8988T (cell line): ENCODE measurements at regions not wholly inside any gene's neighbourhood (a gene's known extent, or its start where the extent isn't known, plus 50 kb on each side); places are given as distances from the start of the nearest gene placed in this dataset.

ENCODE experiments used
- DNase-seq: peaks from one replicate; pipeline ENCODE4 v3.0.0; 2011

DNA sequence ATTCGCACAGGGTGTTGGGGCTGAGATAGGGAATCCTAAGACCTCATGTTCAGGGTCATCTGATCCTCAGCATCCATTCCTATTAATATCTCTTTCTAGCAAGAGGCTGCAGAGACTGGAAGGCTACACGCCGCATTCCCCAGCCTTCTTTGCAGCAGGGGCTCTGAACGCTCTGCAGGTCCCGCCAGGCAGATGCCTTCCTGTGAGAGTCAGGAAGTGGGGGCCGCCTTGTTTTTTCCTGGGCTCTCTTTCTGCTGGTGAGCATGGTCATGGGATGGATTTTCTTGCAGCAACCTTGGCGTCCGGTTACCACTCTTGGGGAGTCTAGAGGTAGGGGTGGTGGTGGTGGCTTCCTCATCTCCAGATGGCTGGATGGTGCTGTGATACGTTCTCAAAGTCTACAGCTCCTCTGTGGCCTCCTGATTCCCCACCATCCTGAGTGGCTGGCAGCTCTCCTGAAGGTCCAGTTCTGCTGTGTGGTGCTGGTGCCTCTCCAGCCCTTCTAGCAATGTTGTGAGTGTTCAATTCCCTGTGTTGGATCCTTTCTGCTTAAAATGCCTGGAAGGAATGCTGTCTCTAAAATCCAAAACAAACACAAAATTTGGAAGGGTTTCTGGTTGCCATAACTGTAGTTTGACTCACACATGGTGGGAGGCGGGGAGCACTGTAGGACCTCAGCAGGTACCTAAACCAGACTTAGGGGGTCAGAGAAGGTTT, 111.9 kb downstream of the CEBPB start:
- DNase-seq, result no peak

- no peak for DNase-seq
Observed at GRCh38 chr20:50303573-50304500, 113.2 kb downstream of the CEBPB start.

GRCh38 chr20:50304501-50304856, 113.8 kb downstream of the CEBPB start:
- DNase-seq, result no peak

- no peak for DNase-seq
Observed at GRCh38 chr20:50304923-50305635, 114.4 kb downstream of the CEBPB start.

GRCh38 chr20:50305636-50306477, 115.2 kb downstream of the CEBPB start:
- no peak for DNase-seq

DNA sequence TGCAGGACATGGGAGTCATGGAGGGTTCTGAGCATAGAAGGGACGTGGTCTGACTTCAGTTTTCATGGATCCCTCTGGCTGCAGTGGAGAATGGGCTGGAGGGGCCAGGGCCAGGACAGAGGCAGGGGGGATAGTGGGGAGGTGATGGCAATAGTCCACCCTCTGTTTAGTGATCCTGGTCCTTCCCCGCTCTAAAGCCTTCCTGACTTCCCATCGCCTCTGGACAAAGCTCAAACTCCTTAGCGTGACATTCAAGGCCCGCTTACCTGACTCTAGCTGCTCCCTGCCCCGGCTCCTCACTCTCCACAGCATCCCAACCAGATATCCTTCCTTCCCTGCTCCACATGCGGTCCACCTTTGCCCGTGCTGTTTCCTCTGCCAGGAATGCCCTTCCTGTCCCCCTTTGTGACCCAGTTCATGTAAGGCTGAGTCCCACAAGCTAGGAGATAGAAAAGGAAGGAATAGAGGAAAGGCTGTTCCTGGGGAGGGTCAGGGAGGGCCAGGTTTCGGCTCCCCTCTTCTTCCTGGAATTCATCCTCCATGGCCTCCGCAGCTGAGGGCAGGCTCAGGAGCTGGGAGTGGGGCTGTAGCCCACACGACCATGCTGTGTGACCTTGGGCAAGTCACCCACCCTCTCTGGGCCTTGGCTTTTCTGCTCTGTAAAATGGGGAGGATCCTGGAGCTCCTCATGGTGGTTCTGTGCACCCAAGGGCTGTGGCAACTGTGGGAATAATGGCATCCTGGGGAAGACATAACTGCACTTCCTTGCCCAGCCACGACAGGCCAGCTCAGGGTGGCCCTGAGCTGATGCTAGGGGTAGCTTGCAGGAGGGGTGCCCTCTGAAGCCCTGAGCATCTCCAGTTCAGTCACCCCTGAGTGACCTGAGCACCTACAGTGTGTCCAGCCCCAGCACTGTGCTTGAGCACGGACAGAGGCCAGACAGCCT, 116.1 kb downstream of the CEBPB start:
- DNase-seq, result no peak

GRCh38 chr20:50308166-50308512, 117.5 kb downstream of the CEBPB start:
- no peak for DNase-seq

DNA sequence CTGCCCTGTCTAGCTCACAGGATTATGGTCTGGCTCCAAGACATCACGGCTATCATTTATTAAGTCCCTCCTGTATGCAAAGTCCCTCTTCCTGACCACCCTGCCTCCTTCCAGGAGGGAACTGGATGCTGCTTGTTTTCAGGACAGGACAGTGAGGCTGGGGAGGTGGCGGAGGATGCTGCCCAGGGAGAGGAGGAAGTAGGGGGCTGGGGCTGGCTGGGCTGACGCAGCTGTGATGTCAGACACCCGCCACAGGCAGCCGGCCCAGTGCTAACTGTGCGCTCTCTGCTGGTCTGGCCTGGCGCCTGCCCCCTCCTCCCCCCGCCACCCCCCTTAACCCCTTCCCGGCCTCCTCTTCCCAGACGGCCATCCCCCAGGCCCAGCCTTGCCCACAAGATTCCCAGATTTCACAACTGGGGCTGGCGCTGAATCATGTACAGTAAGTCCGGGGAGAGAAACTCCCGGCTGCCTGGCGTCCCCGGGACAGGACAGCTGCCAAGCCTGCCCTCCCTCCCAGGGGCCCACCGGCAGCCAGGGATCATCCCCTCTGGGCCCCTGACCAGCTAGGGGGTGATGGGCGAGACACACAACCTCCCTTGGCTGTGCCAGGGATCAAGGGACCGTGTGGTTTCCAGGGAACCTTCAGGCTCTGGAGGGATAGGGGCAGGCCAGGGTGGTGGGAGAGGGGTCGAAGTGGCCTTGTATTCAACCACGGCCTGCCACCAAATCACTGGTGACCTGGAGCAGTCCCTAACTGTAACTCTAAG, 118.1 kb downstream of the CEBPB start:
- peak; percentile 57 for DNase-seq

DNA sequence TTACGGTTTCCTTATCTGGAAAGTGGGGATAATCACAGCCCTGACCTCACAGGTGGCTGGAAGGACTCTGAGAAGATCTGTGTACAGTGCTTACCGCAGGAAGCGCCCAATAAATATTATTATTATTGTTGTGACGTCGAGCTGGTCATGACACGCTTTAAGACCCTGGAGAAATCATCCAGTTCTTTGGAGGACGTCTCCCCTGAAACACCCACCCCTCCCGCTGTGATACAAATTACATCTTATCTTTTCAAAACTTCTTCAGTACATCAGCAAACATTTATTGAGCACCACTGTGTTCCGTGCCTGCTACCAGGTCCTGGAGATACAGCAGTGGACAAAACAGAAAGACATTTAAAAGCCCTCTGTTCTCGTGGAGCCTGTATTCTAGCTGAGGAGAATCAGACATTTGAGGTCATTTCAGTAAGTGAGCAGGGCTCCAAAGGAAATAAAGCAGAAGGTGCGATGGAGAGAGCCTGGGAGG, 118.7 kb downstream of the CEBPB start:
- DNase-seq, result no peak

DNA sequence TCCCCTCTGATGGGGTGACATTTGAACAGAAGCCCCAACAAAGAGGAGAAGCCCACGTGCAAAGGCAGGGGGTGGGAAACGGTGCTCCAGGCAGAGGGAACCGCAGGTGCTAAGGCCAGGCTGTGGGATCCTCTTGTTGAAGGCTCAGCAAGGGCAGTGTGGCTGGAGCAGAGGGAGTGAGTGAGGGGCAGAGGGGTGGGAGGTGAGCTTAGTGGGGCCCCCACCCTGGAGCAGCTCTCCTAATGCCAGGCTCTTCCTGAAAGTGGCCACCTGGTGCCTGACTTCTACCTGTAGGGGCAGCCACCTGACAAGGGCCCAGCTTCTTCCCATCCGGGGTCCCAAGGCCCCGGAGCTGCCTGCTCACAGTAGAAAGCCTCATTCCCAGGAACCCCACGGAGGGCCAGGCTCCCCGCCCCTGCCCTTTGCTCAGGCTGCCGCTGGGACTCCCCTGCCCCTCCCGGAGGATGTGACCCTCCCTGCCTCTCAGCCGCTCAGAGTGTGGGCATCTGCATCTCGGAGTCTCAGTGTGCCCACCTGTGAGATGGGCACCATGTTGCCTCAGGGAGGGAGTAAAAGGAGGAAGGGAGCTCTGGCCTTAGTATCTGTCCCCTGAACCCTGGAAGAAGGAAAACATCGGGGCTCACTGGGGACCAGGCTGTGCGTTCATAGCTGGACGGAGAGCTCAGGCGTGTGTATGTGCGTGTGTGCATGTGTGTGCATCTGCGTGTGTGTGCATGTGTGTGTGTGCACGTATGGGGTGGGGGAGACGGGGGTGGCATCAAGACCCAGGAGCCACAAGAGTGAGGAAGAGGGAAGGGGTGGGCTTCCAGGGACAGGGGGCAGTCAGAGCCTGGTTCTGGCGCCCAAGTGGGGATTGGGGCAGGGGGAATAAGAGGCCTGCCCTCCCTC, 119.4 kb downstream of the CEBPB start:
- DNase-seq, result no peak

- DNase-seq, result no peak
Observed at GRCh38 chr20:50310673-50311051, 120.0 kb downstream of the CEBPB start.

- DNase-seq, result no peak
Observed at GRCh38 chr20:50311308-50312001, 120.8 kb downstream of the CEBPB start.

DNA sequence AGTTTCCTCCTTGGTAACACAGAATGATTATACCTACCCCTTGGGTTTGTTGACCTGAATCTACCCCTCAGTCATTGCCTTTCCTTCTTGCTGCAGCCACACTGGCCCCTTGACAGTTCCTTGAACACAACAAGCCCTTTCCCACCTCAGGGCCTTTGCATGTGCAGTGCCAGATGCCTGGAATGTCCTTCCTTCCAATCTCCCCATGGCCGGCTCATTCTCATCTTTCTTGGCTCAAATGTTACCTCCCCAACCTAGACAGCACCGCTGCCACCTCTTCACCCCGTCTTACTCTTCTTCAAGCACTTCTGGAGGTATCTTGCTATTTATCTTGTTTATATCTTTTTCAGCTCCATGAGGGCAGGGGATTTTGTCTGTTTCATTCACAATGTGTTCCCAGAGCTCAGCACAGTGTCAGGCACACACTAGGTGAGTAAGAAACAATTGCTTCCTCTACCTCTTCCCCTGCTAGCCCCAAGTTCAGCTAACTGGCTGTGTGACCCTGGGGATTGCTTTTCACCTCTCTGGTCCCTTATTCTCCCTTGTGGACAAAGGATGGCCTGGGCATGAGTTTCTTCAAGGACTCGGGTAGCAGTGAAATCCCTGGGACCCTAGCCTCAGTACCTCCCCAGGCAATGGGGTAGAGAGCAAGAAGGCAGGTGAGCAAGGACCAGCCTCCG, 121.5 kb downstream of the CEBPB start:
- DNase-seq, result no peak

- DNase-seq, result no peak
Observed at GRCh38 chr20:50312682-50313521, 122.3 kb downstream of the CEBPB start.

- DNase-seq, result no peak
Observed at GRCh38 chr20:50313522-50313820, 122.8 kb downstream of the CEBPB start.

DNA sequence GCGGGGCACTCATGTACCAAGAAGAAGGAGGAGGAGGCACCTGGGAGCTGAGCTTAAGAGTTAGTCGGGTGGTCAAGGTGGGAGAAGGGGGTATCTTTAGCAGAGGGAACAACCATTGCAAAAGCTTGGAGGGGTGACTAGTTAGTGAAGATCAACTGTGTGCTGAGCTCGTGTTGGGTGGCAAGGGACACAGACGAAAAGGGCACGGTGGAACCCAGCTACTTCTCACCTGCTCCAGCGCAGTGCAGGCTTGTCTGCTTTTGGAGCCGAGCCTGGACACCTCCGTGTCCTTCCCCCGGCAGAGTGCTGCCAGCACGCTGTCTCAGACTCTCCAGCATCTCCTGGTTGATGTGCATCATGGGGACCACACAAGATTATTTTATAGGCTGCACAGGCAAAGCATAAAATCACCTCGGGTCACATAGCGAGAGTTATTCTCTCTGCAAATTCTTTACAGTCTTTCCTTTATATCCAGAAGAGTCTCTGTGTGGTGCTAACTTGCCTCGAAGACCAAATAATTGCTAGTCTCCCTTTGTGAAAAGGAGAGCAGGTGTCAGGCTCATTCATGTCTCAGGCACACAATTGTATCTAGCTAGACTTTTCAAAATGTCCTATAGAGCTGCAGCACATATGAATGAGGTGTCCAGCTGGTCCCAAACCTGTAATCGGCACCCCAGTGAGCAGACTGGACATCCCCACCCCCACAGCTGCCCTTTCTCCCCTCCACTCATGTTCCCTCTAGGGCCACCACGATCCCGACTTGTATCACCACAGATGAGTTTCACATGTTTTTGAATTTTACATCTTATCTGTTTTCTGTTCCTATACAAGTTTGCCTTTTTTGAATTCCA, 123.4 kb downstream of the CEBPB start:
- no peak for DNase-seq
